ENCODE measurements at regions not wholly inside any gene's neighbourhood (a gene's known extent, or its start where the extent isn't known, plus 50 kb on each side); places are given as distances from the start of the nearest gene placed in this dataset.

DNA sequence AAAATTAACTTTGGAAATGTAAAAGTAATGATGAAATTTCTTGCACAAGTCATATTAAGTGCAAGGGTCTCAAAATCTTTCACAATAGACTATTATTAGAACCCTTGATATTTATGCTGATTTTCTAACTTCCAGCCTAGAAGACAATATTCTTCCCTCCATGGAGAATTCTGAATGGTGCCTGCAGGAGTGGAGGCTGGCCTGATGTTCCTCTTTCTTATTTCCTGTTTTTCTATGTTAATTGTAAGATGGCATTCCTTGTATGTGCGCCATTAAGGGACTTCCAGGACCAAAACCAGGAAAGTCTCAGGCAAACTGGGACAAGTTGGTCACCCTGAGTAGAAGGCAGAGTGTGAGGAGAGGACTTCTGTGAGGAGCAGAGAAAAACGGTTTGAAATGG is 294.9 kb downstream of the DLEU7 start:
- no CpG with 5 or more reads among the region's 2 CpGs for WGBS (ENCODE audit: extremely low coverage, insufficient read length, low lambda C conversion rate)
- Histone ChIP-seq H2AFZ (ENCODE audit: low read length) (no peak overlapping the region), H3K79me2 (ENCODE audit: insufficient read depth, low read length) (no peaks in the 10 kb centered on the region), H3K9ac (ENCODE audit: extremely low read depth, insufficient read length, low read length) (no peak overlapping the region), H3T11ph (ENCODE audit: low read length) (no peak overlapping the region), H3K4me1 (ENCODE audit: insufficient read depth, low read length) (peaks cover 6% of the 10 kb centered on the region; the same call in 1 of the 2 replicates), H3K23ac (ENCODE audit: insufficient read length, low read depth, low read length) (no peak overlapping the region), H3K23me2 (ENCODE audit: insufficient read length, low read depth, low read length, poor library complexity, severe bottlenecking) (no peaks in the 10 kb centered on the region), H4K20me1 (ENCODE audit: control insufficient read depth, insufficient read depth, insufficient read length) (no peaks in the 10 kb centered on the region), H2BK12ac (ENCODE audit: insufficient read length, low read depth, low read length) (no peak overlapping the region), H2BK5ac (ENCODE audit: insufficient read length, low read length) (no peak overlapping the region), H3K27ac (ENCODE audit: insufficient read length, low read depth, low read length) (no peak overlapping the region), H3K18ac (ENCODE audit: insufficient read length, low read depth, low read length) (no peak overlapping the region), H4K5ac (ENCODE audit: insufficient read length, low read depth, low read length) (no peak overlapping the region), H2BK15ac (ENCODE audit: low read depth, low read length) (no peak overlapping the region), H3K14ac (ENCODE audit: insufficient read depth, low read length) (no peak overlapping the region), H2BK20ac (ENCODE audit: low read depth, low read length, poor library complexity, severe bottlenecking) (no peak overlapping the region), H4K91ac (ENCODE audit: insufficient read length, low read depth, low read length) (no peak overlapping the region), H3K4ac (ENCODE audit: low read depth, low read length) (no peak overlapping the region), H3K4me2 (ENCODE audit: insufficient read depth, insufficient read length, low read length) (no peak overlapping the region), H4K8ac (replicated peaks; ENCODE audit: insufficient read length, low read depth, low read length) (no peak overlapping the region), H2BK120ac (ENCODE audit: low read depth, low read length, poor library complexity, severe bottlenecking) (no peak overlapping the region), H3K56ac (ENCODE audit: insufficient read length, low read depth, low read length) (no peak overlapping the region), H3K9me3 (ENCODE audit: control insufficient read depth, low read depth, low read length) (no peaks in the 10 kb centered on the region), H3K27me3 (ENCODE audit: insufficient read depth, low read length) (no peaks in the 10 kb centered on the region), H3K79me1 (ENCODE audit: insufficient read depth, low read depth, low read length, poor library complexity, severe bottlenecking) (no peaks in the 10 kb centered on the region), H2AK5ac (ENCODE audit: insufficient read length, low read length) (no peak overlapping the region)
- Mint-ChIP-seq H3K4me1 (peaks cover 17 to 18% of the 10 kb centered on the region in 2 experiments), H3K4me3 (no peak overlapping the region), H3K27ac (no peak overlapping the region; a peak in 1 of 7 replicates), H3K9me3 (no peaks in the 10 kb centered on the region; a peak in 1 of 5 replicates), H3K27me3 (ENCODE audit: low read depth) (no peaks in the 10 kb centered on the region), H3K36me3 (ENCODE audit: insufficient read depth in 1 of 3, low read depth in 3 of 3) (no peaks in the 10 kb centered on the region)
- TF ChIP-seq, protein P1, sequence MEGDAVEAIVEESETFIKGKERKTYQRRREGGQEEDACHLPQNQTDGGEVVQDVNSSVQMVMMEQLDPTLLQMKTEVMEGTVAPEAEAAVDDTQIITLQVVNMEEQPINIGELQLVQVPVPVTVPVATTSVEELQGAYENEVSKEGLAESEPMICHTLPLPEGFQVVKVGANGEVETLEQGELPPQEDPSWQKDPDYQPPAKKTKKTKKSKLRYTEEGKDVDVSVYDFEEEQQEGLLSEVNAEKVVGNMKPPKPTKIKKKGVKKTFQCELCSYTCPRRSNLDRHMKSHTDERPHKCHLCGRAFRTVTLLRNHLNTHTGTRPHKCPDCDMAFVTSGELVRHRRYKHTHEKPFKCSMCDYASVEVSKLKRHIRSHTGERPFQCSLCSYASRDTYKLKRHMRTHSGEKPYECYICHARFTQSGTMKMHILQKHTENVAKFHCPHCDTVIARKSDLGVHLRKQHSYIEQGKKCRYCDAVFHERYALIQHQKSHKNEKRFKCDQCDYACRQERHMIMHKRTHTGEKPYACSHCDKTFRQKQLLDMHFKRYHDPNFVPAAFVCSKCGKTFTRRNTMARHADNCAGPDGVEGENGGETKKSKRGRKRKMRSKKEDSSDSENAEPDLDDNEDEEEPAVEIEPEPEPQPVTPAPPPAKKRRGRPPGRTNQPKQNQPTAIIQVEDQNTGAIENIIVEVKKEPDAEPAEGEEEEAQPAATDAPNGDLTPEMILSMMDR (conservative IDR thresholded peaks at IDR 0.05): no peak
- no peak for DNase-seq

Measured in H9 (cell line).